H1 (cell line): ENCODE measurements at regions not wholly inside any gene's neighbourhood (a gene's known extent, or its start where the extent isn't known, plus 50 kb on each side); places are given as distances from the start of the nearest gene placed in this dataset.

Source experiments
- CTCF ChIA-PET: fragments of 300-600 bp; sonication (Branson Sonifier 250); formaldehyde crosslinking; loops from one replicate; lab custom pipeline; 2021; ENCODE audit not compliant: partially characterized antibody; lab: Charles Lee
- POLR2A ChIA-PET: fragments of 300-600 bp; sonication (Branson Sonifier 250); formaldehyde crosslinking; loops from one replicate; lab custom pipeline; 2021; ENCODE audit warnings: inconsistent platforms; ENCODE audit not compliant: partially characterized antibody; lab: Charles Lee
- DNase-seq, 2 experiments: peaks; one replicate each; pipeline versions ENCODE4 v3.0.0 to v3.0.0-alpha.2; 2010 to 2022; ENCODE audit warnings: low spot score in 2 of 2, low read depth in 1 of 2, mixed read lengths in 1 of 2
- FAIRE-seq: peaks from 2 replicates; lab custom pipeline; 2011; peaks lifted over from hg19 to GRCh38; lab: Jason Lieb, UNC
- H2AFZ ChIP-seq: 2 replicates; pipeline ENCODE4 v1.8.1; 2012; ENCODE audit warnings: low read length, inconsistent platforms
- H2AK5ac ChIP-seq: 2 replicates; pipeline ENCODE4 v1.6.1; 2013; ENCODE audit warnings: low read depth, low read length
- H2BK120ac ChIP-seq: replicated peaks from 2 replicates; pipeline ENCODE3; 2013; ENCODE audit warnings: low read depth, low read length, inconsistent platforms
- H2BK12ac ChIP-seq: 2 replicates; pipeline ENCODE4 v1.6.1; 2013; ENCODE audit warnings: low read depth, low read length
- H2BK15ac ChIP-seq: 2 replicates; pipeline ENCODE4 v1.6.1; 2013; ENCODE audit warnings: low read length
- H2BK20ac ChIP-seq: 2 replicates; pipeline ENCODE4 v1.6.1; 2013; ENCODE audit warnings: low read length
- H2BK5ac ChIP-seq: 2 replicates; pipeline ENCODE4 v1.6.1; 2013; ENCODE audit warnings: low read depth, low read length
- H3K14ac ChIP-seq: 2 replicates; pipeline ENCODE4 v1.6.1; 2013; ENCODE audit warnings: inconsistent platforms; ENCODE audit not compliant: insufficient read length
- H3K18ac ChIP-seq: 2 replicates; pipeline ENCODE4 v1.6.1; 2013; ENCODE audit warnings: low read length; ENCODE audit errors: extremely low read depth
- H3K23ac ChIP-seq: 2 replicates; pipeline ENCODE4 v1.6.1; 2013; ENCODE audit warnings: inconsistent platforms; ENCODE audit not compliant: insufficient read length
- H3K23me2 ChIP-seq: 2 replicates; pipeline ENCODE4 v1.6.1; 2013; ENCODE audit warnings: low read depth, low read length
- H3K27ac ChIP-seq: 2 replicates; pipeline ENCODE4 v1.6.1; 2011; ENCODE audit warnings: low read depth, low read length, inconsistent platforms
- H3K27me3 ChIP-seq, 4 experiments: replicated peaks in 1 of 4; 1 replicate in 1 of 4; 2 replicates in 3 of 4; pipeline versions ENCODE4 v1.6.1 to v1.8.1; 2011 to 2013; ENCODE audit warnings: low read length in 3 of 4, mild to moderate bottlenecking in 3 of 4, inconsistent platforms in 2 of 4, mixed read lengths in 2 of 4, moderate library complexity in 1 of 4; ENCODE audit not compliant: control insufficient read depth in 3 of 4, insufficient read depth in 3 of 4; ENCODE audit errors: extremely low read depth in 1 of 4
- H3K36me3 ChIP-seq, 4 experiments: 2 replicates each; pipeline versions ENCODE4 v1.6.1 to v1.8.1; 2011 to 2013; ENCODE audit warnings: mild to moderate bottlenecking in 4 of 4, low read length in 3 of 4, moderate library complexity in 2 of 4, control low read depth in 1 of 4, inconsistent platforms in 1 of 4; ENCODE audit not compliant: insufficient read depth in 4 of 4, control insufficient read depth in 2 of 4
- H3K4ac ChIP-seq: replicated peaks from 2 replicates; pipeline ENCODE3; 2013; ENCODE audit warnings: low read length, low read depth, mixed read lengths, inconsistent platforms; ENCODE audit not compliant: insufficient read length
- H3K4me1 ChIP-seq, 4 experiments: replicated peaks in 1 of 4; 1 replicate in 1 of 4; 2 replicates in 3 of 4; pipeline versions ENCODE4 v1.6.1 to v1.8.1; 2011 to 2013; ENCODE audit warnings: low read length in 3 of 4, inconsistent platforms in 2 of 4, mixed read lengths in 1 of 4; ENCODE audit not compliant: insufficient read depth in 4 of 4, control insufficient read depth in 3 of 4
- H3K4me2 ChIP-seq, 2 experiments: 2 replicates each; pipeline versions ENCODE4 v1.6.1 to v1.8.1; 2011 to 2013; ENCODE audit warnings: low read depth in 2 of 2, low read length in 2 of 2, control low read depth in 1 of 2, inconsistent platforms in 1 of 2, mild to moderate bottlenecking in 1 of 2; ENCODE audit not compliant: insufficient read depth in 1 of 2
- H3K4me3 ChIP-seq, 4 experiments: fragments of 200-600, 300-600 bp in 1 of 4; sonication (generic), shearing (Covaris generic), sonication (Bioruptor Twin) in 1 of 4; 2 replicates each; pipeline versions ENCODE4 v1.5.1 to v1.8.1; 2011 to 2016; ENCODE audit warnings: low read length in 4 of 4, low read depth in 3 of 4, control low read depth in 2 of 4, inconsistent platforms in 2 of 4, mild to moderate bottlenecking in 2 of 4, mixed read lengths in 1 of 4, moderate library complexity in 1 of 4; ENCODE audit not compliant: insufficient read depth in 2 of 4; ENCODE audit errors: extremely low read depth in 1 of 4
- H3K56ac ChIP-seq: replicated peaks from 2 replicates; pipeline ENCODE3; 2013; ENCODE audit warnings: low read depth, mild to moderate bottlenecking, mixed read lengths, low read length, inconsistent platforms; ENCODE audit not compliant: insufficient read length
- H3K79me1 ChIP-seq: 2 replicates; pipeline ENCODE4 v1.6.1; 2013; ENCODE audit warnings: low read depth, low read length, control low read depth
- H3K79me2 ChIP-seq, 2 experiments: 2 replicates each; pipeline versions ENCODE4 v1.6.1 to v1.8.1; 2012 to 2013; ENCODE audit warnings: low read length in 2 of 2, mild to moderate bottlenecking in 2 of 2, inconsistent platforms in 1 of 2; ENCODE audit not compliant: insufficient read depth in 2 of 2, control insufficient read depth in 1 of 2
- H3K9ac ChIP-seq, 4 experiments: replicated peaks in 1 of 4; 1 replicate in 1 of 4; 2 replicates in 3 of 4; pipeline versions ENCODE4 v1.6.1 to v1.8.1; 2011 to 2013; ENCODE audit warnings: low read depth in 3 of 4, low read length in 3 of 4, control low read depth in 2 of 4, mild to moderate bottlenecking in 2 of 4, moderate library complexity in 2 of 4, inconsistent platforms in 1 of 4; ENCODE audit errors: extremely low read depth in 1 of 4
- H3K9me3 ChIP-seq, 2 experiments: 2 replicates each; pipeline versions ENCODE4 v1.6.1 to v1.8.1; 2012 to 2013; ENCODE audit warnings: mild to moderate bottlenecking in 2 of 2, moderate library complexity in 2 of 2, control low read depth in 1 of 2, inconsistent platforms in 1 of 2, low read depth in 1 of 2, low read length in 1 of 2, mixed read lengths in 1 of 2; ENCODE audit not compliant: insufficient read depth in 2 of 2
- H4K20me1 ChIP-seq, 2 experiments: replicated peaks in 1 of 2; 2 replicates each; pipeline versions ENCODE3 to v1.8.1; 2011 to 2013; ENCODE audit warnings: inconsistent platforms in 2 of 2, low read length in 2 of 2, mild to moderate bottlenecking in 1 of 2; ENCODE audit not compliant: insufficient read depth in 2 of 2, control insufficient read depth in 1 of 2
- H4K5ac ChIP-seq: 2 replicates; pipeline ENCODE4 v1.6.1; 2013; ENCODE audit warnings: low read length, low read depth, mixed read lengths, inconsistent platforms; ENCODE audit not compliant: insufficient read length
- H4K8ac ChIP-seq: 2 replicates; pipeline ENCODE4 v1.8.0; 2013; ENCODE audit warnings: mild to moderate bottlenecking, moderate library complexity, low read length, inconsistent platforms; ENCODE audit not compliant: insufficient read depth; ENCODE audit errors: extremely low read depth
- H4K91ac ChIP-seq: replicated peaks from 2 replicates; pipeline ENCODE3; 2013; ENCODE audit warnings: low read length, mixed read lengths, inconsistent platforms; ENCODE audit not compliant: insufficient read length
- ATF2 ChIP-seq: IDR thresholded peaks from 2 replicates; pipeline ENCODE4 v1.6.1; 2012; ENCODE audit warnings: low read length, inconsistent platforms
- HDAC2 ChIP-seq, 2 experiments: fragments of 300-600 bp in 1 of 2; sonication (generic) in 1 of 2; IDR thresholded peaks; 2 replicates each; pipeline ENCODE4 v1.6.1; 2011 to 2012; ENCODE audit warnings: low read depth in 2 of 2, low read length in 2 of 2, mild to moderate bottlenecking in 2 of 2, moderate library complexity in 2 of 2, borderline replicate concordance in 1 of 2, inconsistent platforms in 1 of 2
- PHF8 ChIP-seq: fragments of 200-600 bp; sonication (generic); conservative IDR thresholded peaks from 2 replicates; pipeline ENCODE4 v1.7.1; 2012; ENCODE audit warnings: low read depth, mild to moderate bottlenecking, inconsistent platforms, low read length, moderate library complexity
- POLR2AphosphoS5 ChIP-seq: IDR thresholded peaks from 2 replicates; pipeline ENCODE4 v1.6.1; 2011; ENCODE audit warnings: low read depth, low read length
- WGBS, 2 experiments: shearing (Covaris generic) in 1 of 2; methylation state at CpG; one replicate each; pipeline versions ENCODE4 v1.1.6 to v1.1.7; 2013 to 2015; ENCODE audit warnings: low lambda C conversion rate in 2 of 2, mixed read lengths in 2 of 2, inconsistent platforms in 1 of 2, low coverage in 1 of 2, missing lambda C conversion rate in 1 of 2; ENCODE audit not compliant: insufficient replicate concordance in 2 of 2, insufficient coverage in 1 of 2, insufficient read length in 1 of 2; ENCODE audit errors: extremely low coverage in 1 of 2, missing lambda C conversion rate in 1 of 2; 5-methylcytosine and 5-hydroxymethylcytosine counted together
- TF ChIP-seq, protein P1 (sequence below): IDR thresholded peaks from 2 replicates; pipeline ENCODE4 v1.6.1; 2012; ENCODE audit warnings: inconsistent platforms

- H2BK5ac ChIP-seq, result no peak overlapping the region
- no peaks in the 10 kb centered on the region for H3K27me3 ChIP-seq
- H4K91ac ChIP-seq, result no peak overlapping the region
- no peaks in the 10 kb centered on the region for H3K79me2 ChIP-seq
- no peak for DNase-seq
- POLR2A ChIA-PET, result no interaction called here
- H3K4me2 ChIP-seq, result no peak overlapping the region
- H3K18ac ChIP-seq, result no peak overlapping the region
- CTCF ChIA-PET, result interaction anchor here (1.2 kb wide), 1 partner anchor 165 kb away, joined by 3 read pairs; no protein-coding TSS in a partner anchor
- H2AK5ac ChIP-seq, result no peak overlapping the region
- TF ChIP-seq, protein P1, sequence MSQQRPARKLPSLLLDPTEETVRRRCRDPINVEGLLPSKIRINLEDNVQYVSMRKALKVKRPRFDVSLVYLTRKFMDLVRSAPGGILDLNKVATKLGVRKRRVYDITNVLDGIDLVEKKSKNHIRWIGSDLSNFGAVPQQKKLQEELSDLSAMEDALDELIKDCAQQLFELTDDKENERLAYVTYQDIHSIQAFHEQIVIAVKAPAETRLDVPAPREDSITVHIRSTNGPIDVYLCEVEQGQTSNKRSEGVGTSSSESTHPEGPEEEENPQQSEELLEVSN, result no peak
- TF ChIP-seq HDAC2 (IDR thresholded peaks at IDR 0.05; ENCODE audit: borderline replicate concordance in 1 of 2, low read depth in 2 of 2, low read length in 2 of 2), result no peak
- TF ChIP-seq ATF2, result no peak
- no peak for TF ChIP-seq POLR2AphosphoS5
- no peak for TF ChIP-seq PHF8
- TF ChIP-seq, all 59 proteins: peak for 0
- H3K79me1 ChIP-seq, result no peaks in the 10 kb centered on the region
- no peaks in the 10 kb centered on the region for H3K36me3 ChIP-seq
- H2BK120ac ChIP-seq, result no peak overlapping the region
- no peak overlapping the region for H3K4ac ChIP-seq
- no peak overlapping the region for H3K56ac ChIP-seq
- no peak overlapping the region for H4K8ac ChIP-seq
- H2AFZ ChIP-seq, result no peak overlapping the region
- WGBS, 2 experiments, result 89% methylated on average over 6 of the region's 6 CpGs; no CpG with 5 or more reads in 1 of the 2 experiments
- H3K23ac ChIP-seq, result no peak overlapping the region
- no peak overlapping the region for H4K5ac ChIP-seq
- no peaks in the 10 kb centered on the region for H4K20me1 ChIP-seq
- H3K9me3 ChIP-seq, result no peaks in the 10 kb centered on the region
- H3K4me1 ChIP-seq, result no peaks in the 10 kb centered on the region
- H3K27ac ChIP-seq, result no peak overlapping the region
- no peak overlapping the region for H3K14ac ChIP-seq
- H2BK20ac ChIP-seq, result no peak overlapping the region
- no peak overlapping the region for H2BK15ac ChIP-seq
- H3K9ac ChIP-seq, result no peak overlapping the region
- H2BK12ac ChIP-seq, result no peak overlapping the region
- H3K23me2 ChIP-seq, result no peaks in the 10 kb centered on the region
- FAIRE-seq, result no peak
- H3K4me3 ChIP-seq, result no peak overlapping the region
Observed at GRCh38 chr4:45324455-45325417, 598.4 kb upstream of the GNPDA2 start.
